ENCODE measurements at regions not wholly inside any gene's neighbourhood (a gene's known extent, or its start where the extent isn't known, plus 50 kb on each side); places are given as distances from the start of the nearest gene placed in this dataset.

- H3K79me2 ChIP-seq (ENCODE audit: control insufficient read depth, insufficient read depth, low read length) = no peaks in the 10 kb centered on the region
- POLR2A ChIA-PET = no interaction called here
- FAIRE-seq (no peak), ATAC-seq (no peak), DNase-seq (ENCODE audit: extremely low read depth in 1 of 4, low spot score in 3 of 4) (no peak)
- 0% methylated on average over 3 of the region's 3 CpGs for WGBS (ENCODE audit: insufficient coverage, low coverage, missing lambda C conversion rate)
- H2AFZ ChIP-seq (ENCODE audit: low read depth, low read length) = no peak overlapping the region
- H3K4me1 ChIP-seq (replicated peaks in 1 of 2; ENCODE audit: control insufficient read depth in 2 of 2, insufficient read depth in 2 of 2, low read length in 2 of 2) = no peaks in the 10 kb centered on the region
- no peaks in the 10 kb centered on the region for H3K9me1 ChIP-seq (ENCODE audit: control insufficient read depth, insufficient read depth, low read length)
- H3K9ac ChIP-seq (ENCODE audit: insufficient read depth in 1 of 2, low read depth in 2 of 2, low read length in 2 of 2) = no peak overlapping the region
- no TSS peak for BruUV-seq (replicated peaks)
- intact Hi-C loops (cut with micrococcal nuclease) (no loop called here), in situ Hi-C loops (cut with MboI) (no loop called here)
- H3K4me2 ChIP-seq (ENCODE audit: insufficient read depth, low read length) = no peak overlapping the region
- H3K36me3 ChIP-seq (ENCODE audit: control insufficient read depth, insufficient read depth, low read length) = no peaks in the 10 kb centered on the region
- no peaks in the 10 kb centered on the region for H3K9me3 ChIP-seq (replicated peaks; ENCODE audit: control insufficient read depth, insufficient read depth, low read depth, low read length)
- H3K27me3 ChIP-seq (ENCODE audit: control insufficient read depth in 2 of 2, insufficient read depth in 2 of 2, low read length in 2 of 2) = peaks cover 17 to 40% of the 10 kb centered on the region in 2 experiments; a peak in 3 of 5 replicates
- H3K4me3 ChIP-seq = no peak overlapping the region
- H3K27ac ChIP-seq (ENCODE audit: extremely low read depth, low read depth, low read length) = no peak overlapping the region
- peaks cover 4% of the 10 kb centered on the region; the same call in 1 of the 2 replicates for H4K20me1 ChIP-seq (replicated peaks; ENCODE audit: control insufficient read depth, insufficient read depth, low read length)
- no peak for TF ChIP-seq ZNF280B (CRISPR knock-in tag; IDR thresholded peaks at IDR 0.05)
- TF ChIP-seq HDAC8 (tag; IDR thresholded peaks at IDR 0.05) = no peak
- TF ChIP-seq BRCA1 (IDR thresholded peaks at IDR 0.05) = no peak
- TF ChIP-seq BRCA1 (CRISPR knock-in tag; IDR thresholded peaks at IDR 0.05) = no peak
- no peak for TF ChIP-seq GTF2A2 (tag; IDR thresholded peaks at IDR 0.05)
- TF ChIP-seq GABPB2 (CRISPR knock-in tag; conservative IDR thresholded peaks at IDR 0.05) = no peak
- no peak for TF ChIP-seq ID3 (CRISPR knock-in tag; IDR thresholded peaks at IDR 0.05)
- TF ChIP-seq ID3 (tag; IDR thresholded peaks at IDR 0.05) = no peak
- no peak for TF ChIP-seq LARP7 (IDR thresholded peaks at IDR 0.05)
- no peak for TF ChIP-seq LCOR (CRISPR knock-in tag; IDR thresholded peaks at IDR 0.05)
- no peak for TF ChIP-seq SMARCC2 (IDR thresholded peaks at IDR 0.05; ENCODE audit: low read depth)
- TF ChIP-seq TFAP4 (CRISPR knock-in tag; IDR thresholded peaks at IDR 0.05; ENCODE audit: borderline replicate concordance) = no peak
- TF ChIP-seq ZNF175 (CRISPR knock-in tag; IDR thresholded peaks at IDR 0.05; ENCODE audit: low read depth) = no peak
- no peak for TF ChIP-seq GMEB1 (CRISPR knock-in tag; IDR thresholded peaks at IDR 0.05)
- no peak for TF ChIP-seq SREBF1 (IDR thresholded peaks at IDR 0.05; ENCODE audit: borderline replicate concordance, low read depth, low read length)
- CTCF ChIA-PET (ENCODE audit: low intra/inter-chr PET ratio) = no interaction called here
These were observed 60.1 kb upstream of the KCNG1 start for GRCh38 chr20:51082988-51083387.

Measured in K562 (cell line).